GM19023 (cell line): ENCODE measurements at regions not wholly inside any gene's neighbourhood (a gene's known extent, or its start where the extent isn't known, plus 50 kb on each side); places are given as distances from the start of the nearest gene placed in this dataset.
"Not testable (repeated sequence)": the region's sequence is repeated elsewhere in the genome, so short reads cannot be mapped to it uniquely, and the experiment has no call there.

Experiments
- ATAC-seq: cut with Tn5 transposase; IDR thresholded peaks from one replicate; pipeline ENCODE4 v1.9.1; 2021; ENCODE audit warnings: mild to moderate bottlenecking, moderate library complexity; ENCODE audit not compliant: unreplicated experiment

DNA sequence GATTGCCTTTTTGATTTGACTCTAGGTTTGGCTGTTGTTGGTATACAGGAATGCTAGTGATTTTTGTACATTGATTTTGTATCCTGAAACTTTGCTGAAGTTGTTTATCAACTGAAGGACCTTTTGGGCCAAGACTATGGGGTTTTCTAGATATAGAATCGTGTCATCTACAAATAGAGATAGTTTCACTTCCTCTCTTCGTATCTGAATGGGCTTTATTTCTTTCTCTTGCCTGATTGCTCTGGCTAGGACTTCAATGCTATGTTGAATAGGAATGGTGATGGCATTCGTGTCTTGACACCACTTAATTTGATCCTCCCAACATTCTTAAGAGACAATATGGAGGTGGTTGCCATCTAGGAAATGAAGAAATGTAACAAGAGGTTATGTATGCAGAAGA, 388.1 kb upstream of the API5 start:
- ATAC-seq: no peak

DNA sequence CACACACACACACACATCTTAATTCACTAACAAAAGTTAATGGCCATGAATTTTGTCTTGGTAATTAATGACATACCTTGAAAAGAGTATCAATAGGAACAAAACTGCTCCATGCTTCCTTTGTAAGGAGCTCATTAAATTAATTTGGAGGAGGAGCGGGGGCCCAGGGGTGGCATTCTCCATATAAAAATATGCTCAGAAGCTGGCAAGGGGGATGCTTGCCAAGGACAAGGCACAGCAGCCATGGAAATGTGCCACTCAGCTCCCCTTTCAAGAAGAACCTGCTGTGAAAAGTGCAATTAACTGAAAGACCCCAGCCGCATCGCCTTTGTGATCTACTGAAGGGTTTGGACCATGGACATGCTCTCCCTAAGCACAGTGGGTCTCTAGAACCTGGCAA, 385.9 kb upstream of the API5 start:
- ATAC-seq: no peak

DNA sequence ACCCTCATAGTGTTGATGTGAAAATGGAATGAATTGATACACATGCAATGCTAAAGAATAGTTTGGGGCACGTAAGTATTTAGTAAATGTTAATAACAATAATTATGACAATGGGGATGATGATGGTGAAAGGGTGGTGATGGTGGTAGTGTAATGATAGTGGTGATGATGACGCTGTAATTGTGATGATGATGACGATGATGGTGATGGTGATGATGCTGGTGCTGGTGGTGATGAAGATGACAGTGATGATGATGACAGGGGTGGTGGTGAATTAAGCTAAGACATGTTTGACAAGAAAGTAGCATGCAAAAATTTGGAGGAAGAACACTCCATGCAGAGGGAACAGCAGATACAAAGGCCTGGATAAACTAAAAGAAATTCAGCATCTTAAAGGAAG, 364.4 kb upstream of the API5 start:
- ATAC-seq: no peak

DNA sequence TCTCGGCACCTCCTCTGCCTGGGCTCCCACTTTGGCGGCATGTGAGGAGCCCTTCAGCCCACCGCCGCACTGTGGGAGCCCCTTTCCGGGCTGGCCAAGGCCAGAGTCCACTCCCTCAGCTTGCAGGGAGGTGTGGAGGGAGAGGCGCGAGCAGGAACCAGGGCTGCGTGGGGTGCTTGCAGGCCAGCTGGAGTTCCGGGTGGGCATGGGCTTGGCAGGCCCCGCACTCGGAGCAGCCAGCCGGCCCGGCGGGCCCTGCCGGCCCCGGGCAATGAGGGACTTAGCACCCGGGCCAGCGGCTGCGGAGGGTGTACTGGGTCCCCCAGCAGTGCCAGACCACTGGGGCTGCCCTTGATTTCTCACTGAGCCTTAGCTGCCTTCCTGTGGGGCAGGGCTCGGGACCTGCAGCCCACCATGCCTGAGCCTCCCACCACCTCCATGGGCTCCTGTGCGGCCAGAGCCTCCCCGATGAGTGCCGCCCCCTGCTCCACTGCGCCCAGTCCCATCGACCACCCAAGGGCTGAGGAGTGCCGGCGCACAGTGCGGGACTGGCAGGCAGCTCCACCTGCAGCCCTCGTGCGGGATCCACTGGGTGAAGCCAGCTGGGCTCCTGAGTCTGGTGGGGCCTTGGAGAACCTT, 361.9 kb upstream of the API5 start:
- ATAC-seq: not testable (repeated sequence)

DNA sequence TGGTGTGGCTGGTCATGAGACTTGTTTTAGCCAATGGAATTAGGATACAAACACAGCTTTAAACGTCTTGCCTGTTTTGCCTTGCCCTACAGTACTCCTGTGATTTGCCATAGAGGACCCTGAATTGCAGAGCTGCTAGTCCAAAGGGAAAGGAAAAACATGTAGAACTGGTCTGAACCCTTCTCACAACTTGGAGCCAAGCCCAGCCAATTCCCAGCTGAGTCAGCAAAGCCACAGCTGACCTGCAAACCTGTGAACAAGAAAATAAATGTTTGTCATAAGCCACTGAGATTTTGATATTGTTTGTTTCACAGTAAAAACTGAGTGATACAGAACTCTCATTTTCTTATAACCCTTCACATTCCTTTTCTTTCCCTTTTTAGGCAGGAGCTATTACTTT, 360.5 kb upstream of the API5 start:
- no peak for ATAC-seq

DNA sequence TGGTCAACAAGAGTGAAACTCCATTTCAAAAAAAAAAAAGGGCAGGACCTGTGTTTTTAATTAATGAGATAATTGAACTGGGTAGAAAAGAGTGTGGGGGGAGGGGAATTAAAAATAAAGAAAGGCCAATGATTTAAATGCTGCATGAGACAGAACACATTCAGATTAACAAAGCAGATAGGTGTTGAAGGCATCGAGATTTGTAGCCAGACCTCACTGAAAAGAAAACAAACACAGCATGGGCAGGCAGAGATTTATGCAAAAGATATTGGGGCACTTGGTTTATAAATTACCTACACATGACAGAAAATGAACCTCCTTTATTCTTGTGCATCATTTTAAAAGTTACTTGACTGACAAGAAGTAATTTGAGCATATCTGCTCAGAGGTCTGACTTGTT, 354.0 kb upstream of the API5 start:
- ATAC-seq: no peak

DNA sequence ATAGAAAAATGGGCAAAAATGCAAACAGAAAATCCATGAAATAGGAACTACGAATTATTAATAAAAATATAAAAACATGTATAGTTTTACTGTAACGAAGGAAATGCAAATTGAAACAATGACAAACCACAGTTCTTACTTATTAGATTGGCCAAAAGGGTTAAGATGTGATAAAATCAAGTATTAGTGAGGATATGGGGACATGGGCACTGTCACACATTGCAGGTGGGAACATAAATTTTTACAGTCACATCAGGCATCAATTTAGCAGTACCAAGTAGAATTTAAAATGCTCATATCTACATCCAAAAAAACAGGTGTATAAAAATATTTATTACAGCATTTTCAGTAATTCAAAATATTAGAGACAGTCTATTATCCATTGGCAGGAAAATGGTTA, 353.2 kb upstream of the API5 start:
- no peak for ATAC-seq

DNA sequence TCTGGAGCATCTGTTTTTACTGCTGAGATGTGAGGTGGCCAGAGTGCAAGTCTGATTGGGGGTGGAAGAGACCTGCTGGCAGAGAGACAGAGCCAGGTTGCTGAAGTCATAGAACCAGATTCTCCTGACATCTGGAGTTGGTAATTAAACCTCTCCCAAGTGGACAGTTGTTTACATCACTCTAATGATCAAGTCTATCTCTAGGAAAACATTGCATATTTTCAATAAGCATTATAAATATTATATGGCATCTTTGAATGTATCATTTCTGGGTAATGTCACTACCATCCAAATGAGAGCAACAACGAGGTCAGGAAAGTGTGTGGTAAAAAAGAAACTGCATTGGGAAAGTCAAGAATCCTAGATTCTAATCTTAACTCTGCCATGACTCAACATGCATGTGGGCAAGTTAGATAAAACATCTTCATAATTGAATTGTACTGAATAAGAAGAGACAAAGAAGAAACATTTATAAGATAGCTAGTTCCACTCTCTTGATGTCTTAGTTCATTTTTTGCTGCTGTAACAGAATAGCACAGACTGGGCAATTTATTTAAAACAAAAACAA, 351.2 kb upstream of the API5 start:
- no peak for ATAC-seq

DNA sequence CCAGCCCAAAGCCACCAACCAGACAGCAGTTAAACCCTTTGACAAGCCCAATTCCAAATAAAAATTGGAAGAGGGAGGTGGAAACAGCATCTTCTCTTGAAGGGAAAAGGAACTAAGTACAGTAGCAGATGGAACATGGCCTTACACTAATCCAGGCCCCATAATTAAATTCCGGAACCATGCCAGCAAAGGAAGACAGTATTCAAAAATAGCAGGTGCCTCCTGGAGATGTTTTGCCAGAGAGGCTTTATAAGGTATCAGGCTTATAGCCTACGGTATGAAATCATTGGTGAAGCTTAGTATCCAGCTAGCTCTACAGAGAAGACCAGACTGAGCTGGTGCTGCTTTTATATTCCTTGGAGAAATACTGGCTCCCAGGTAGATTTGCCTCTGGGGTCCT, 344.1 kb upstream of the API5 start:
- no peak for ATAC-seq

DNA sequence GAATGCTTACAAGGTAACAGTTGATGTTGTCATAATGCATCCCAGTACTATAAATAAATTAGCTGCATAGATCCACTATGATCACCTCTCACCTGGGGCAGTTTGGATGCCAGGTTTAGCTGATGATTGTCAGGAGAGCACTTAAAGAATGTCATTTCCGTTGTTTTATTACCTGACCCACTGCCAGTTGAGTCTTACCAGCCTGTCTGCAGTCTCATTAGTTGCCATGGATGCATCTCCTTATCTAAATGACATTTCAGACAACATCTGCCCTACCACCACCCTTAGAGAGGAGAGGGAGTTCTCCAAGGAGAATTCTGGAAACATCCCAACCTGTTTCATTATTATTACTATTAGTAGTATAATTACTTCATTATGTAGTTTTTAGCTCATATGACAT, 339.1 kb upstream of the API5 start:
- ATAC-seq: no peak

DNA sequence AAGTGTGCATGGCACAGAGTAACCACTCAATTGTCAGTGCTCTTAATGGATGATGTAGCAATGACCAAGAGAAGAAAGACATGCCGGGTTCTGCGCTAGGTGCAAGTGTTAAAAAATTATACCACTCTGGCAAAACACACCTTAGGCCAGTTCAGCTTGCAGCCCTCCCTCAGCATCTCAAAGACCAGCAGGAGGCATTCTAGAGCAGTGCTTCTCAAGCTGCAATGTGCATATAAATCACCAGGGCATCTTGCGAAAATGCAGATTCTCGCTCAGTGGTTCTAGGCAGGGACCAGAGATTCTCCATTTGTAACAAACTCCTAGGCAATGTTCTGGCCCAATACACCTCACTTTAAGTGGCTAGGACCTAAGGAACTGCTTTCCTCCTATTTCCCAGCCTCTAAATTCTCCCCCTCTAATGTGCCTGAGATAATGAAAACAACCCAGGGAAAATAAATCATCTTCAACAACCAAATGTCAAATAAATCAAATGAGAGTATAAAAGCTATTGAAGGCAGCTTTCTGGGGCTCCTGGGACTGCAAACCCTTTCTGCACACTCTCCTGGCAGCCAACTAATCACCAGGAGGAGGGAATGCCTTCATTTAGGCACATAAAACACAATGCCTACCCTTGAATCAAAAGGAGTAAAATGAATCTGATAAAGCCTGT, 337.2 kb upstream of the API5 start:
- ATAC-seq: no peak

DNA sequence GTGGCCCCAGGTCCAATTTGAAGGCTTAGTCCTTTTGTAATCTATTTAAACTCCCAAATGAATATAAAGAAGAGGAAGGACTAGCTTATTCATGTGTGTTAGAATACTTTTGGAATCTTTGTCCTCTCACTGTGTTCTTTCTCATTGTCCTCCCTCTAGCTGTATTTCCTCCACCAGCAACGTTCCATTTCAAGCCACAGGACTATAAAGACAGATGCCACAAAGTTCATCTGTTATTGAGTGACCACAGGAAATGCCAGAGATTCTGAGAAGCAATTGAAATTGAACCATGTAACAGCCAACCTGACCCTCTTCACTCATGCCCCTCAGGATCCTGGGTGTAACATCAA, 336.6 kb upstream of the API5 start:
- no peak for ATAC-seq

DNA sequence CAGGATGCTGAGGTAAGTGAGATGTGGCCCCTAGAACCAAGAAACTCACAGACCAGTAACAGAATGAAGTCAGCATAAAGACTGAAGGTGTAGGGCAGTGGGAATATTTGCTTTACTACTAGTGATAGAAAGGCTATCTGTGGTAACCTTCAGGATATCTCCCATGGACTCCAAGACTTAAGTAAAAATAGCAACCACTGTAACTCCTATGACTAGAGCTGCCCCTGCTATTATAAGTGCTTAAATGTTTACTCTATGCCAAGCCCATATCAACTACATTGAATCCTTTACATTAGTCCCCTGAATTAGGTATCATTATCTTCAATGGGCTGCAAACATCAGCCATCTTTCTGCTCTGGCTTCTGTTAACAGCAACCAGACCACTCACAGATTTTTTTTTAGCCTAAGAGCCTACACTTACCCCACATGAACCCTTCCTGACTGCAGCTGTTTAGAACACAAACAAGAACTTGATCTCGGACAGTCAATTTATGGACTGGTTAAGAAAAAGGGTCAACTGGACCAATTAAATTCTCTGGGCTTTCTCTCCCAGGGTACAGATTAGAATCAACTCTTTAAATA, 335.1 kb upstream of the API5 start:
- no peak for ATAC-seq

DNA sequence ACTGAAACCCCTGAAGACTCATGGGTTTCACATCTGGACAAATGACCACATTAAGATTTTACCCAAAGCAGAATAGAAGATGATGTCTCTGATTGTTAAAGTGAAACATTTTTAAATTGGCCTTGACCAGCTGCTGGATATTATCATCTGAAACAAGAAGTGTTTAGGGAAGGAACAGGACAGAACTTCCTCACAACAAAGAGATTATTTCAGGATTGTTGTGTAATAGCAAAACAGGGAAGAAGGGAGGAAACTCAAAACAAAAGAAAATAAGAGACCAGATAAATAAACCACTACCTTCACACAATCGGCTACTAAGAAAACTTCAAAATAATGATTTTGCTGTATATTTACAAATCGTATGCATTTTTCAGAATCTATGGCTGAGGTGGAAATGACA, 319.2 kb upstream of the API5 start:
- ATAC-seq: no peak

DNA sequence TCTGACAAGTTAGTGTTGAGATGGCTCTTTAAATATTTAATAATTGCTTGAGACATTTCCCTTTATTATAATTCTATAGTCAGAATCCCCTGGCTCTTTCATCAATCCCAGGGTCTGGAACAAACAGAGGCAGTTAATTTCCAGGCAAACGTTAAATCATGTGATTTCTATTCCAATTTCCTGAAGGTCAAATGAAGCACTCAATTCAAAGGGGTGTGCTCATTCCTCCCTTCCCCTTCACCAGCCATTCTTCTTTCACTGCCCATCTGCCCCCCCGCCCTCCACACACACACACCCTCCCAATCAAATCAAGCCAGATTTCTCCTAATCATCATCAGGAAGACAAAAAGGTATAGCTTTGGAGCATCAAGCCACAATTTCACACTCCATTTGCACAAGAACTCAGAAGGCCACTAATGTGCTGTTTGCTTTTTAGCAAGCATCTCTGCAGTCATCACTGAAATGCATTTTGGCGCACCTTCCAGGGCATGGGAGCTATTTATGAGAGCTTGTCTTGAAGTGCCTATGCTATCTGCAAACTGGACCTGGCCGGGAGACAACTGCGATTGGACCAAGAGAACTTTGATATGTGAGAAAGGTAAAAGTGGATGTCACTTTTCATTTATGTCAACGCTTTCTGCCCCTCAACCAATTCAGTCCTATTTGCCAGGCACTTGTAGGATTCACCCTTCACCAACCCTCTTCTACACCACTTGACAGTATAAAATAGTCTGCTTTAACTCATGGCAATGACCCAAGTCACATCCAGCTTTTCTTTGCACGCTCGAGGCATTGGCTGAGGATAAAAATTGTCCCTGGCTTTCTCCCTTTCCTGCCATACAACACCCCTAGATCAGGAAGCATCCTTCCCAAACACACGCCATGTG, 315.1 kb upstream of the API5 start:
- ATAC-seq: no peak

DNA sequence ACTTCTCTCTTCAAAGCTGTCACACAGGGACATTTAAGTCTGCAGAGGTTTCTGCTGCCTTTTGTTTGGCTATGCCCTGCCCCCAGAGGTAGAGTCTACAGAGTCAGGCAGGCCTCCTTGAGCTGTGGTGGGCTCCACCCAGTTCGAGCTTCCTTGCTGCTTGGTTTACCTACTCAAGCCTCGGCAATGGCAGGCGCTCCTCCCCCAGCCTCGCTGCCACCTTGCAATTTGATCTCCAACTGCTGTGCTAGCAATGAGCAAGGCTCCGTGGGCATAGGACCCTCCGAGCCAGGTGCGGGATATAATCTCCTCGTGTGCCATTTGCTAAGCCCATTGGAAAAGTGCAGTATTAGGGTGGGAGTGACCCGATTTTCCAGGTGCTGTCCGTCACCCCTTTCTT, 306.9 kb upstream of the API5 start:
- ATAC-seq: not testable (repeated sequence)

DNA sequence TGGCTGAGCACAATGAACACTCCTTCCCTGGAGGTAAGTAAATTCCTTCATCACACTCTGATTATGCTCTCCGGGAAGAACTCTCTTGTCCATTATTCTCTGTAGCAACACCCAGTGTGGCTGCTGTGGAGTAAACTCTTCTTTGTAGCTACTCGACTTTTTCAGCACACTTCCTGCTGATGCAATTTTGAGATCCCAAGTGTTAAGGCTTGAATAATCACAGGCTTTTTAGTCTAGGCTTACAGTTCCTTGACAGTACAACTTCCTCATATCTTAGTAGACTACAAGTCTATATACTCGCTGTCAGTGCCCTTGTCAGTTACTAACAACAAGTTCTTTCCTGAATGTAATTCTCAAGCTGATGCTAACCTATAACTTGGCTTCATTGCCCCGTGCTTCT, 301.8 kb upstream of the API5 start:
- no peak for ATAC-seq

DNA sequence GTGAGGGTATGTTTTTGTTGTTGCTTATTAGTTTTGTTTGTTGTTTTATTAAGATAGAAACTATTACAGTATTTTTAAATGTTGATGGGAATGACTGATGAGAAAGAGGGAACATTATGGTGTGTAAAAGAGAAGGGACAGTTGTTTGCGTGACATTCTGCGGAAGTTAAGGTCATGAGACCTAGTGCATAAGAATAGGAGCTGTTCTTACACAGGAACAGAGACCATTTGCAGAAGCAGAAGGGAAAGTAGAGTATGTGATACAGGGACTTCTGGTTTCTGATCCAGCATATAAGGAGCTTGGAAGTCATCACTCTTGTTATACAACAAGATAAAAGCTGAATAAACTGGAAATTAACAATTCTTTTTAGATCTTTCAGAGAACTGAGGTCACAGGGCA, 299.2 kb upstream of the API5 start:
- ATAC-seq: no peak

DNA sequence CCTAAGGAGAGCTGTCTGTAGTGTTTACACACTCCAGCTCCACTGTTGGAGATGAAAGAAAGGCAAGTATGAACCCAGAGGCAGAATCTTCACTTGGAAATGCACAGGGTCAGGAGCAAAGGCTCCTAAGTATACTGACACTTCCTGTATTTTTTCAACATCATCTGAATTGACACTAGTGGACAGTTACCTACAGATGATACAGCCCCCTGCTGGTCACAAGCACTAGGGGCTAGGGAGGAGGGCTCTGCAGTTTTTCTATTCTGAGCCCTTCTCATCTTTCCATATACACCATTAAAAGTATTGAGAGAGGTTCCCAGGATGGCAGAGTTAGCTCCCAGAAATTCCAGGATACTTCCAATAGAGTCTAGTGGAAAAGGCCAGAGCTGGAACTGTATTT, 290.3 kb upstream of the API5 start:
- no peak for ATAC-seq

DNA sequence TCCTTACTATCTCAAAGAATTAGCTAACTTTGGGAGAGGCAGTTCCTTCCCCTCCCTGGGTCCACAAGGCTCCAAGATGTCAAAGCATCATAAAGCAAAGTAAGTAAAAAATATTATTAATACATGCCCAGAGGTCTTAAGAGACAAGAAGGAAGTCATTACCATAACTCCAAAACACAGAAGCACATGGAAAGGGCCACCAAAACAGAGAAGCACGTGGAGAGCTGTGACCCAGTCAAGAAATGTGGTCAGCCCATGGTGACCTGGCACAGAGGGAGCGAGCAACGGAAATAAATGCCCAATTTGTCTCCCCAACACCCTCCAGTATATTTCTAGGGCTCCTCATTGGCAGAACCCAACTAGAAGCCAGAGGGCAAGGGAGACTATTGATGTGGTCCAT, 277.5 kb upstream of the API5 start:
- no peak for ATAC-seq

DNA sequence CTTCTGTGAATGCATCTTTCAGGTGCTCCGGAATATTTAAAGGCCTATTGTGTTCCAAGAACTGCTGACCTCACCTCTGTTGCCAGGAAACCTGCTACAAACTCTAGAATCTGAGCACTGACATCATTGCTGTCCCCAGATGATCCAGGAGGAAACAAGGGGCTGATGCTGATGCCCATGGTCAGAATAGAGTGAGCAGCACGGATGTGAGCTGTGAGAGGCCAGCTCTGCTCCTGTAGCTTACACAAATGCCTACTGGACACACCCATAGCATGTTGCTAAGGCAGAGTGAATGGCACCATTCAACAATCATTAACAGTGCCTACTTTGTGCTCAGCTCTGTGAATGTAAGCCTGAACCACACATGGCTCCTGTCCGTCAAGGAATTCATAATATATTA, 276.7 kb upstream of the API5 start:
- no peak for ATAC-seq
